ENCODE measurements at regions not wholly inside any gene's neighbourhood (a gene's known extent, or its start where the extent isn't known, plus 50 kb on each side); places are given as distances from the start of the nearest gene placed in this dataset.

DNA sequence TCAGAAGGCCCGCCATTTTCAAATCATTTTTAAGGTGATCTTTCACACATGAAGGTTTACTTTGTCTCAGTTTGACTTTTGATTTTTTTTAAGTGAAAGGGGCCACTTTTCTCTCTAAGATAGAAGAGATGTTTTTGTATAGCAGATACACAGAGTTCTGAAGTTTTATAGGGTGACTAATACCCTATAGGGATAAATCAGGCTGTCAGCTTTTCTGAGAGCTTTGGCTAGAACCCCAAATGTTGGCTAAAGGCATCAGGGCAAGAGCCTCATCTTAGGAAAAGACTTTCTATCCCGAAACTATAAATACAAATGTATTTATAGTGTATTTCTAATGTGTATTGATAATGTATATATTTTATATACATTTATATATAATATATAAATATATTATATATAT, 181.4 kb downstream of the TBX18 start:
- TF ChIP-seq POLR2AphosphoS5 (IDR thresholded peaks at IDR 0.05; ENCODE audit: borderline replicate concordance, low read depth, low read length): no peak
- no peak for TF ChIP-seq EZH2 (IDR thresholded peaks at IDR 0.05)

Data from SK-N-MC (cell line).